ENCODE measurements at regions not wholly inside any gene's neighbourhood (a gene's known extent, or its start where the extent isn't known, plus 50 kb on each side); places are given as distances from the start of the nearest gene placed in this dataset.

DNA sequence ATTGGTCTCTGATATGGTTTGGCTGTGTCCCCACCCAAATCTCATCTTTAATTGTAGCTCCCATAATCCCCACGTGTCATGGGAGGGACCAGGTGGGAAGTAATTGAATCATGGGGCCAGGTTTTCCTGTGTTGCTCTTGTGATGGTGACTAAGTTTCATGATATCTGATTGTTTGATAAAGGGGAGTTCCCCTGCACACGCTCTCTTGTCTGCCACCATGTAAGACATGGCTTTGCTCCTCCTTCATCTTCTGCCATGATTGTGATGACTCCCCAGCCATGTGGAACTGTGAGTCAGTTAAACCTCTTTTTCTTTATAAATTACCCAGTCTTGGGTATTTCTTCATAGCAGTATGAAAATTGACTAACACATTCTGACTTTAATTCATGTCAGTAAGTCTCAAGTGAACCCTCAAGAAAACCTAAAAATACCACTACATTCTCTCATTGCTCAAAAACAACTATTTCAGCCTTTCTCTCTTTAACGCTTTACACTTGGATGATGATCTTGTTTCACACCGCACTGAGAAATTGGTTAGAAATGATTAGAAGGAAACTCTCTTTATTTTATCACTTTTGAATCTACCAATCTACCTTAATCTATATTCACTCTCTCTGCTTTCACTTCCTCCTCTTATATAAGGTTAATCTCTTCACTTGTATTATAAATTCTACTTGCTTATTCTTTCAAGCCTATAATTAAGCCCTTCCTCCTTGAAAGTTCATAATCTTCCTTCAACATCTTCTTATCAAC lies 110.1 kb downstream of the GALR1 start:
- TF ChIP-seq, protein P1, sequence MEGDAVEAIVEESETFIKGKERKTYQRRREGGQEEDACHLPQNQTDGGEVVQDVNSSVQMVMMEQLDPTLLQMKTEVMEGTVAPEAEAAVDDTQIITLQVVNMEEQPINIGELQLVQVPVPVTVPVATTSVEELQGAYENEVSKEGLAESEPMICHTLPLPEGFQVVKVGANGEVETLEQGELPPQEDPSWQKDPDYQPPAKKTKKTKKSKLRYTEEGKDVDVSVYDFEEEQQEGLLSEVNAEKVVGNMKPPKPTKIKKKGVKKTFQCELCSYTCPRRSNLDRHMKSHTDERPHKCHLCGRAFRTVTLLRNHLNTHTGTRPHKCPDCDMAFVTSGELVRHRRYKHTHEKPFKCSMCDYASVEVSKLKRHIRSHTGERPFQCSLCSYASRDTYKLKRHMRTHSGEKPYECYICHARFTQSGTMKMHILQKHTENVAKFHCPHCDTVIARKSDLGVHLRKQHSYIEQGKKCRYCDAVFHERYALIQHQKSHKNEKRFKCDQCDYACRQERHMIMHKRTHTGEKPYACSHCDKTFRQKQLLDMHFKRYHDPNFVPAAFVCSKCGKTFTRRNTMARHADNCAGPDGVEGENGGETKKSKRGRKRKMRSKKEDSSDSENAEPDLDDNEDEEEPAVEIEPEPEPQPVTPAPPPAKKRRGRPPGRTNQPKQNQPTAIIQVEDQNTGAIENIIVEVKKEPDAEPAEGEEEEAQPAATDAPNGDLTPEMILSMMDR (IDR thresholded peaks at IDR 0.05; ENCODE audit: low read depth, low read length): no peak
- no peak for TF ChIP-seq POLR2A (IDR thresholded peaks at IDR 0.05; ENCODE audit: extremely low read depth, insufficient read length)
- TF ChIP-seq, protein P2, sequence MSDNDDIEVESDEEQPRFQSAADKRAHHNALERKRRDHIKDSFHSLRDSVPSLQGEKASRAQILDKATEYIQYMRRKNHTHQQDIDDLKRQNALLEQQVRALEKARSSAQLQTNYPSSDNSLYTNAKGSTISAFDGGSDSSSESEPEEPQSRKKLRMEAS (IDR thresholded peaks at IDR 0.05; ENCODE audit: low read depth, low read length): no peak
